VCaP (cell line): ENCODE measurements at regions not wholly inside any gene's neighbourhood (a gene's known extent, or its start where the extent isn't known, plus 50 kb on each side); places are given as distances from the start of the nearest gene placed in this dataset.
A peak's percentile ranks its signal among the peaks of the same experiment; 100 is the strongest.

Source experiments
- H3K27ac ChIP-seq: fragments of 450-650 bp; 2 replicates; pipeline ENCODE4 v1.5.1; 2017
- TF ChIP-seq, protein P1 (sequence below): fragments of 450-650 bp; conservative IDR thresholded peaks from 2 replicates; pipeline ENCODE4 v1.5.1; 2017; ENCODE audit warnings: mild to moderate bottlenecking, moderate library complexity

DNA sequence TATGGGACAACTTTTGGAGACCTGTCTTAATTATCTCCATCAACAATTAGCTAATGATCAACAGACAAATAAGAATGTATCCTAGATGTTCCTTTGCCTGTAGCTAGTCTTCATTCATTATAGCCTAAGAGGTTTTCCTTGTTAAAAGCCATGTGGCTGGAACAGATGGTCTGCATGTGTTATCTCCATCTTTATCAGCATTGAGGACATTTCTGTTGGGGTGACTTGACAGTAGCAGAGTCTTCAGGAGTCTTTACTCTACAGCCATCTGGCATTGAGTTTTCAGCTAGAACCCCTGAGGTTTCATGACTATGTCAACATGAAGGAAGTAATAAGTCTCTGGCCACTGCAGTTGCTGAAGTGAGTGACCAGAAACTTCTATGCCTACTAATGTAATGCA, 106.6 kb upstream of the TLE4 start:
- TF ChIP-seq, protein P1, sequence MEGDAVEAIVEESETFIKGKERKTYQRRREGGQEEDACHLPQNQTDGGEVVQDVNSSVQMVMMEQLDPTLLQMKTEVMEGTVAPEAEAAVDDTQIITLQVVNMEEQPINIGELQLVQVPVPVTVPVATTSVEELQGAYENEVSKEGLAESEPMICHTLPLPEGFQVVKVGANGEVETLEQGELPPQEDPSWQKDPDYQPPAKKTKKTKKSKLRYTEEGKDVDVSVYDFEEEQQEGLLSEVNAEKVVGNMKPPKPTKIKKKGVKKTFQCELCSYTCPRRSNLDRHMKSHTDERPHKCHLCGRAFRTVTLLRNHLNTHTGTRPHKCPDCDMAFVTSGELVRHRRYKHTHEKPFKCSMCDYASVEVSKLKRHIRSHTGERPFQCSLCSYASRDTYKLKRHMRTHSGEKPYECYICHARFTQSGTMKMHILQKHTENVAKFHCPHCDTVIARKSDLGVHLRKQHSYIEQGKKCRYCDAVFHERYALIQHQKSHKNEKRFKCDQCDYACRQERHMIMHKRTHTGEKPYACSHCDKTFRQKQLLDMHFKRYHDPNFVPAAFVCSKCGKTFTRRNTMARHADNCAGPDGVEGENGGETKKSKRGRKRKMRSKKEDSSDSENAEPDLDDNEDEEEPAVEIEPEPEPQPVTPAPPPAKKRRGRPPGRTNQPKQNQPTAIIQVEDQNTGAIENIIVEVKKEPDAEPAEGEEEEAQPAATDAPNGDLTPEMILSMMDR, result no peak

DNA sequence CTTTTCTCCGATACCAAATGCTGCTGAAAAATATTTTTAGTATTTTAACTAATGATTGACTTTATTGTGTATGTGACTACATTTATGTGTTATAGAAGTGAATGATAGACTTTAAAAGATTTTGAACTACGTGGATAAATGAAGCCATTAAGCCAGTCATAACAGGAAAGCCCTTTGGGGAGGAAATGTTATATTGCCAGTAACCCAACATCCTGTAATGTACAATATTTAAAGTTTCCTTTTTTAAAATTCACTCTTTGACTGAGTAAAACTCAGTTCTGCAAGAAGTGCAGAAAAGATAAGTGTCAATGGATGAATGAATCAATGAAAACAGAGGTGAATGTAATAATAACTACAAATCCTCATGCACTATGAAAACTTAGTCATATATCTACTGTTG, 102.6 kb upstream of the TLE4 start:
- TF ChIP-seq, protein P1, result no peak
- no peak overlapping the region for H3K27ac ChIP-seq

More for the DNA sequence above, 106.6 kb upstream of the TLE4 start:
- H3K27ac ChIP-seq, result no peak overlapping the region

DNA sequence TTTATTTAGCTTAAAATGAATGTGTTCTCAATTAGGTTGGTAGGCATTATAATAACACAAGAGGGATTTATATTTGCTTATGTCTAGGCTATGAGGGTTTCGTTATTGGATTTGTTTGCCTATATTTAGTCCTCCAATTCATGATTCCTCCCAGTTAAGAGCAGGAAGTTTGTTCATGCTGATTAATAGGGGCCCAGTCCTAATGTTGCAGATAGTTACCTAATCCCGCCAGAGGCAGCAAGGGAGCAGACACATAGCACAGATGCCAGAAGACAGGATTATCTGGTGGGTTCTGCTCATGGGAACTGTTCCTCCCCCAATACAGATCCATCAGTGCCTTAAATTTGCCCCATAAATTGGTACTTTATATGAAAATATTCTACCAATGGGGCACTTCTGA, 100.8 kb upstream of the TLE4 start:
- no peak overlapping the region for H3K27ac ChIP-seq
- TF ChIP-seq, protein P1, result no peak

DNA sequence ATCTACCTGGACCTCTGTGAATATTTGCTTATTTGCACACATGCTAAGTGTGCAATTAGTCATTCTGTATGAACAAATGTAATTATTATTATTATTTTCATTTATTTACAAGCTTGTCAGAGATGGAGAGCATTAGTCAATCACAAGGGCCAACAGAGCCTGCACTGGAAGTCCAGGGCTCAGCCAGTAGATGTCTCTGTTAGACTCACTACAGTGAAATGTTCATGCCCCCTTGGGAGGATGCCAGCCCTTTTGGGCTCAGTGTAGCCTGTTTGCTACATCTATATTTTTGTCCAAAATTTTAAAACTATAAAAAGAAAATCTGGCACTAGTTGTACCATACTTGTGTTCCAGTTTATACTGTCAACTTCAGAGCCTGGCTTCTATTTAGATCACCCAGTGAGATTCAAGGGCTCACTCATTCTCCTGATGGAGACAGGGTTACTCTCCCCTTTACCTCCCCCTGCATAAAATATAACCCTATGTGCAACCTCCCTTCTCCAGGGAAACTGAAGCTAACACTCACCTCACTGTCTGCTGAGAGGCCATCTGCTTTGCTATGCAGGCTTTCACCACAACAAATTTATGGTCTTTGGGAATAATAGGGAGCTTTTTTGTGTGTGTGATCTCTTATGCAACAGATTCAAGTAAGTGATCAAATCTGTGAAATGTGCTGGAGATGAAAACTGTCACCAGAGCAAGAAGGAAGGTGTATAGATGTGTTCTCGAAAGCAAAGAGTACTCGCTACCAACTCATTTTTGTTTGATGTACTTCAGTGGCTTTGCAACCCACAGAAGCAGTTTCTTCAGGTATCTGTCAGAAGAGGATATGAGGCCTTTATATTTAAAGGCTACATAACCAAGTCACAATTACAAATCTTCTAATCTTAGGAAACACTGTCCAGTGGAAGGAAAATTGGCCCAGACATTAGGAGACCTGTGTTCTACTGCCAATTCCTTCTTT, 99.9 kb upstream of the TLE4 start:
- TF ChIP-seq, protein P1, result peak; percentile 78
- H3K27ac ChIP-seq, result no peak overlapping the region

DNA sequence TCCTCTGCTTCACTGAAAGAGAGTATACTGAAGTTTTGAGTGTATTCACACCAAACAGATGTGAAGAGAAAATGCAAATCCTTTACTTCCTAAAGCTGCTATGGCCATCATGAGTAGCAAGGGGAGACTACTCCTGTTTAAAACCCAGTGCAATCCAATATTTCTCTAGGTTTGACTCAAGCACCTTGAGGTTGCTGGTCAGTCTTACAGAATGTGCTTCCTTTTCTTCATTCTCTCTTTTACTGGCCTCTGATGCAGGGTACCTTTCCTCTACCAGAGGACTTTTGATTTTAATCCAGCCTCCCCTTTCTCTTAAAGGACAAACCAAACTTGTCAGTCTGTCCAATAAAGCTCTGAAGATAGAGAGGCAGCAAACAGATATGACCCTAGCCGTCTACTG, 98.1 kb upstream of the TLE4 start:
- no peak overlapping the region for H3K27ac ChIP-seq
- TF ChIP-seq, protein P1, result no peak

DNA sequence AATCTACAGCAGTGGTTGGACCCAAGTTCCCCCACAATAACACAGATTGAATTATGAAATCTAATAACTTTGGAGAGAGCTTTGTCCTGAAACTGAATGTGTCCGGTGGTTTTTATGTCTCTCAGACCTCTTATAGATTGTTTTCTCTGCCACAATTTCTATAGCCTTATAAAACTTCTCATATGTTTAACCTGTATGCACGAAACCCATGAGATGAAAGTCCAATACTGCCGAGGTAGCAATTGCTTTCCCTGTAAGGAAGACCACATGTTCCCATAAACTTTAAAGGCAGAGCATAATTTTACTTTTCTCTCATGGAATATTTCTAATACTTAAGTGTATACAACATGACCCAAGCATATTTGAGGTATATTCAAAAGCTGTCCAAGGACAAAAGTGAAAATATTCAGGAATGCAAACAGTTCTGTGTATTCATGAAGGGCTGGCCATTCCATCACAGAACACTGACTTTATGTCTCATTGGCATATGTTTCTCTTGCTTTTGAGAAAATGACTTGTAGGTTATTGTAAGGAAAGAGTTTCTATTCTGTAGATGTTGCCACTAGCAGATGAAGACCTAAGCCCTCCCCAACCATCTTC, 94.4 kb upstream of the TLE4 start:
- H3K27ac ChIP-seq, result no peak overlapping the region
- TF ChIP-seq, protein P1, result no peak

DNA sequence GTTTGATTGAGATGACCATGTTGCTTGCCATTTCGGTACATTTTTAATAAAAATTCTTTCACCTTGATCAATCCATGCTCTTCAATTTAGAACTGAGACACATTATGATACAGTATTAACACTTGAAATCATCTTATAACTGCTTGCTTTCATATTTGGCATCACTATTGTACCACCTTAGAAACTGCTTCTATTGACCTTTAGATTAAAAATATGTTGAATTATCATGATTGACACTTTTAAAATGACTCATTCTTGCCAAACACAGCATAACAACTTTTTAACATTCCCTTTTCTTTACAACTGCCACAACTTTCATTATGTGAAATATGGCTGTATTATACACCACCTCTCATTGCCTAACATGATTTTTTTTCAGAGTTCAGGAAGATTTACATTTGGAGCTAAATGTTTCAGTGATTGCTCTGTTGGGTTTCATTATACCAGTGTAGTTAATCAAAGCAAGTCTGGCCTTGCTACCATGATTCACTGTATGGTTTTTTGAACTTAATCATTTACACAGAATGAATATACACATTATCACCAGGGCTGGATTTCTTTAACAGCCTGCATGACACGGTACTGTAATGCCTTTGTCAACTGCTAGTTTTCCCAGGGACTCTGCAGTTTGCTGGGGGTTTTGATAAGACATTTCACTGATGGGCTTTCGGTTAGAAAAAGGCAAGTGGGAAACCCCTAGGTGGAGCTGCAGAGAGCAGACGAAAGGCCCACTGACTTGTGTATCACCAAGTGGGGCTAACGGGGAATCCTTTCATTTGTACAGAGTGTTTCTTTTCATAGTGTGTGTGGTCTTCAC, 93.6 kb upstream of the TLE4 start:
- H3K27ac ChIP-seq, result no peak overlapping the region

More for the DNA sequence above, 93.6 kb upstream of the TLE4 start:
- TF ChIP-seq, protein P1, result peak; percentile 51
